ENCODE measurements at regions not wholly inside any gene's neighbourhood (a gene's known extent, or its start where the extent isn't known, plus 50 kb on each side); places are given as distances from the start of the nearest gene placed in this dataset.

- TF ChIP-seq, protein P1, sequence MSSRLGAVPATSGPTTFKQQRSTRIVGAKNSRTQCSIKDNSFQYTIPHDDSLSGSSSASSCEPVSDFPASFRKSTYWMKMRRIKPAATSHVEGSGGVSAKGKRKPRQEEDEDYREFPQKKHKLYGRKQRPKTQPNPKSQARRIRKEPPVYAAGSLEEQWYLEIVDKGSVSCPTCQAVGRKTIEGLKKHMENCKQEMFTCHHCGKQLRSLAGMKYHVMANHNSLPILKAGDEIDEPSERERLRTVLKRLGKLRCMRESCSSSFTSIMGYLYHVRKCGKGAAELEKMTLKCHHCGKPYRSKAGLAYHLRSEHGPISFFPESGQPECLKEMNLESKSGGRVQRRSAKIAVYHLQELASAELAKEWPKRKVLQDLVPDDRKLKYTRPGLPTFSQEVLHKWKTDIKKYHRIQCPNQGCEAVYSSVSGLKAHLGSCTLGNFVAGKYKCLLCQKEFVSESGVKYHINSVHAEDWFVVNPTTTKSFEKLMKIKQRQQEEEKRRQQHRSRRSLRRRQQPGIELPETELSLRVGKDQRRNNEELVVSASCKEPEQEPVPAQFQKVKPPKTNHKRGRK (tag; IDR thresholded peaks at IDR 0.05), result no peak
- peak; percentile 95 for TF ChIP-seq RUNX1 (IDR thresholded peaks at IDR 0.05; ENCODE audit: low read depth)
- TF ChIP-seq SMARCA4 (IDR thresholded peaks at IDR 0.05), result peak; percentile 98
- peak; percentile 91 for TF ChIP-seq ZBTB17 (CRISPR knock-in tag; IDR thresholded peaks at IDR 0.05)
- 0 out of 2 replicates have a peak, but pooled peaks have one; percentile 24 for TF ChIP-seq TEAD2 (tag; IDR thresholded peaks at IDR 0.05)
- TF ChIP-seq HSF4 (CRISPR knock-in tag; IDR thresholded peaks at IDR 0.05; ENCODE audit: borderline replicate concordance), result peak; percentile 92
- TF ChIP-seq THRA (IDR thresholded peaks at IDR 0.05), result no peak
- no peak for TF ChIP-seq MCM2 (IDR thresholded peaks at IDR 0.05; ENCODE audit: low read depth)
- TF ChIP-seq JUN (IDR thresholded peaks at IDR 0.05; ENCODE audit: borderline replicate concordance, low read depth, low read length), result peak; percentile 85
- TF ChIP-seq JUN (CRISPR knock-in tag; IDR thresholded peaks at IDR 0.05; ENCODE audit: borderline replicate concordance), result no peak
- peak; percentile 84 for TF ChIP-seq TCFL5 (CRISPR knock-in tag; conservative IDR thresholded peaks at IDR 0.05)
- TF ChIP-seq ZNF707 (CRISPR knock-in tag; conservative IDR thresholded peaks at IDR 0.05), result 0 out of 2 replicates have a peak, but pooled peaks have one; percentile 38
- TF ChIP-seq, protein P2, sequence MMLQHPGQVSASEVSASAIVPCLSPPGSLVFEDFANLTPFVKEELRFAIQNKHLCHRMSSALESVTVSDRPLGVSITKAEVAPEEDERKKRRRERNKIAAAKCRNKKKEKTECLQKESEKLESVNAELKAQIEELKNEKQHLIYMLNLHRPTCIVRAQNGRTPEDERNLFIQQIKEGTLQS (IDR thresholded peaks at IDR 0.05), result peak; percentile 95
- TF ChIP-seq, protein P2 (CRISPR knock-in tag; conservative IDR thresholded peaks at IDR 0.05), result peak; percentile 52; the same call in 1 of the 2 replicates
- peak in 1 of 3 experiments; percentile 43 for TF ChIP-seq YY1 (IDR thresholded peaks at IDR 0.05; ENCODE audit: borderline replicate concordance in 1 of 3, control insufficient read depth in 1 of 3, extremely low read depth in 1 of 3, insufficient read depth in 3 of 3, insufficient read length in 1 of 3, insufficient replicate concordance in 2 of 3, low read depth in 1 of 3, low read length in 2 of 3)
- TF ChIP-seq, protein P3, sequence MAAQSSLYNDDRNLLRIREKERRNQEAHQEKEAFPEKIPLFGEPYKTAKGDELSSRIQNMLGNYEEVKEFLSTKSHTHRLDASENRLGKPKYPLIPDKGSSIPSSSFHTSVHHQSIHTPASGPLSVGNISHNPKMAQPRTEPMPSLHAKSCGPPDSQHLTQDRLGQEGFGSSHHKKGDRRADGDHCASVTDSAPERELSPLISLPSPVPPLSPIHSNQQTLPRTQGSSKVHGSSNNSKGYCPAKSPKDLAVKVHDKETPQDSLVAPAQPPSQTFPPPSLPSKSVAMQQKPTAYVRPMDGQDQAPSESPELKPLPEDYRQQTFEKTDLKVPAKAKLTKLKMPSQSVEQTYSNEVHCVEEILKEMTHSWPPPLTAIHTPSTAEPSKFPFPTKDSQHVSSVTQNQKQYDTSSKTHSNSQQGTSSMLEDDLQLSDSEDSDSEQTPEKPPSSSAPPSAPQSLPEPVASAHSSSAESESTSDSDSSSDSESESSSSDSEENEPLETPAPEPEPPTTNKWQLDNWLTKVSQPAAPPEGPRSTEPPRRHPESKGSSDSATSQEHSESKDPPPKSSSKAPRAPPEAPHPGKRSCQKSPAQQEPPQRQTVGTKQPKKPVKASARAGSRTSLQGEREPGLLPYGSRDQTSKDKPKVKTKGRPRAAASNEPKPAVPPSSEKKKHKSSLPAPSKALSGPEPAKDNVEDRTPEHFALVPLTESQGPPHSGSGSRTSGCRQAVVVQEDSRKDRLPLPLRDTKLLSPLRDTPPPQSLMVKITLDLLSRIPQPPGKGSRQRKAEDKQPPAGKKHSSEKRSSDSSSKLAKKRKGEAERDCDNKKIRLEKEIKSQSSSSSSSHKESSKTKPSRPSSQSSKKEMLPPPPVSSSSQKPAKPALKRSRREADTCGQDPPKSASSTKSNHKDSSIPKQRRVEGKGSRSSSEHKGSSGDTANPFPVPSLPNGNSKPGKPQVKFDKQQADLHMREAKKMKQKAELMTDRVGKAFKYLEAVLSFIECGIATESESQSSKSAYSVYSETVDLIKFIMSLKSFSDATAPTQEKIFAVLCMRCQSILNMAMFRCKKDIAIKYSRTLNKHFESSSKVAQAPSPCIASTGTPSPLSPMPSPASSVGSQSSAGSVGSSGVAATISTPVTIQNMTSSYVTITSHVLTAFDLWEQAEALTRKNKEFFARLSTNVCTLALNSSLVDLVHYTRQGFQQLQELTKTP (IDR thresholded peaks at IDR 0.05; ENCODE audit: low read depth in 1 of 2, partially characterized antibody in 2 of 2), result peak in 1 of 2 experiments; percentile 96
- peak; percentile 87 for TF ChIP-seq MTA1 (IDR thresholded peaks at IDR 0.05; ENCODE audit: borderline replicate concordance)
Measured at GRCh38 chr5:86526811-86527348, 90.9 kb upstream of the COX7C start (continued).
